Kidney (tissue), 13 donors: ENCODE measurements at regions not wholly inside any gene's neighbourhood (a gene's known extent, or its start where the extent isn't known, plus 50 kb on each side); places are given as distances from the start of the nearest gene placed in this dataset.

Experiments
- DNase-seq, 5 donors: peaks; one replicate each; pipeline ENCODE4 v3.0.0-alpha.2; 2013 to 2020
- FAIRE-seq: peaks from 2 replicates; lab custom pipeline; 2012; peaks lifted over from hg19 to GRCh38; lab: Jason Lieb, UNC
- H3K27ac ChIP-seq, 2 donors: one replicate each; pipeline ENCODE4 v1.7.0; 2013; ENCODE audit warnings: low read depth in 2 of 2, low read length in 2 of 2, inconsistent platforms in 1 of 2
- H3K27me3 ChIP-seq: one replicate; pipeline ENCODE4 v1.7.1; 2013; ENCODE audit warnings: low read length, inconsistent platforms; ENCODE audit not compliant: control insufficient read depth, insufficient read depth
- H3K36me3 ChIP-seq, 3 donors: one replicate each; pipeline versions ENCODE4 v1.7.0 to v1.7.1; 2013; ENCODE audit warnings: low read length in 3 of 3, control low read depth in 1 of 3, inconsistent platforms in 1 of 3; ENCODE audit not compliant: insufficient read depth in 3 of 3, control insufficient read depth in 2 of 3
- H3K4me1 ChIP-seq, 3 donors: one replicate each; pipeline versions ENCODE4 v1.7.0 to v1.7.1; 2013; ENCODE audit warnings: low read length in 3 of 3, inconsistent platforms in 1 of 3, low read depth in 1 of 3; ENCODE audit not compliant: control insufficient read depth in 2 of 3, insufficient read depth in 2 of 3
- H3K4me3 ChIP-seq, 3 donors: one replicate each; pipeline versions ENCODE4 v1.7.0 to v1.8.1; 2013; ENCODE audit warnings: low read length in 3 of 3, control low read depth in 1 of 3, inconsistent platforms in 1 of 3
- H3K9ac ChIP-seq, 3 donors: one replicate each; pipeline versions ENCODE4 v1.7.0 to v1.7.1; 2013; ENCODE audit warnings: low read length in 3 of 3, control low read depth in 1 of 3, inconsistent platforms in 1 of 3
- H3K9me3 ChIP-seq, 3 donors: one replicate each; pipeline versions ENCODE4 v1.7.0 to v1.7.1; 2013; ENCODE audit warnings: low read length in 3 of 3, control low read depth in 1 of 3, inconsistent platforms in 1 of 3; ENCODE audit not compliant: control insufficient read depth in 2 of 3, insufficient read depth in 1 of 3
- CTCF ChIP-seq: IDR thresholded peaks from 3 replicates; pipeline ENCODE4 v1.5.1; 2012; ENCODE audit warnings: mild to moderate bottlenecking, moderate library complexity, borderline replicate concordance; ENCODE audit not compliant: insufficient read depth; ENCODE audit errors: extremely low read depth
- intact Hi-C: fragments of 100-400 bp; cut with DNase I; formaldehyde crosslinking; loops from one replicate; pipeline ENCODE4 v1.11.1; 2022
- donor health status: control.
- donor health status: control.
- donor health status: control.
- donor health status: control.
- donor health status: control.
- donor health status: DM: yes; HTN: yes; CAD: no.
- donor health status: Normal renal cell carcinoma (clear cell type).

DNA sequence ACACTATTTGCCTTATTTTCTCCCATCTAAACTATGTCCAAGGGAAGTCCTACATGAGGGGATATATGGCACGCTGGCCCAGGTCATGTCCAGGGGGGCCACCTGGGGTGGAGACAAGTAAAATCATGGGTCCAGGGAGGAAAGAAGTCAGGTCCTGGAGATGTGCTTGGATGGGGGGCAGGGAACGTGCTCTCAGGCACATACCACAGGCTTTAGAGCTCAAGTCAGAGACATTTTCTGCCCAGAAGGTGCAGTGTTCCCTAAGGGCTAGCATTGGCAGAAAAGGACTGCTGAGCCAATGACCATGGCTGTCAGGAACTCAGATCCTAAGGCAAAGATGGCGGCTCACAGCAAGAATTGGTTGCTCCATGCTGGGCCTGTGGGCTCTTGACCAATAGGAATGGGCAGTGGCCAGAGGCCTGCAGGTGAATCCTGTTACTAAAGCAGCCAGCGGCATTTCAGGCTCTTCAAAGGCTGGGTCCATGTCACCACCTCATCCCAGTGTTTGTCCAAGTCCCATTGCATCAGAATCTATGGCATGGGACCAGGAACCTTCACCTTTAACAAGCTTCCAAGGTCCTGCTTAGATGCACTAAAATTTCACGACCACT is 175.0 kb downstream of the RPLP1 start:
- FAIRE-seq: no peak
- no peak for DNase-seq
- intact Hi-C loops: no loop called here

DNA sequence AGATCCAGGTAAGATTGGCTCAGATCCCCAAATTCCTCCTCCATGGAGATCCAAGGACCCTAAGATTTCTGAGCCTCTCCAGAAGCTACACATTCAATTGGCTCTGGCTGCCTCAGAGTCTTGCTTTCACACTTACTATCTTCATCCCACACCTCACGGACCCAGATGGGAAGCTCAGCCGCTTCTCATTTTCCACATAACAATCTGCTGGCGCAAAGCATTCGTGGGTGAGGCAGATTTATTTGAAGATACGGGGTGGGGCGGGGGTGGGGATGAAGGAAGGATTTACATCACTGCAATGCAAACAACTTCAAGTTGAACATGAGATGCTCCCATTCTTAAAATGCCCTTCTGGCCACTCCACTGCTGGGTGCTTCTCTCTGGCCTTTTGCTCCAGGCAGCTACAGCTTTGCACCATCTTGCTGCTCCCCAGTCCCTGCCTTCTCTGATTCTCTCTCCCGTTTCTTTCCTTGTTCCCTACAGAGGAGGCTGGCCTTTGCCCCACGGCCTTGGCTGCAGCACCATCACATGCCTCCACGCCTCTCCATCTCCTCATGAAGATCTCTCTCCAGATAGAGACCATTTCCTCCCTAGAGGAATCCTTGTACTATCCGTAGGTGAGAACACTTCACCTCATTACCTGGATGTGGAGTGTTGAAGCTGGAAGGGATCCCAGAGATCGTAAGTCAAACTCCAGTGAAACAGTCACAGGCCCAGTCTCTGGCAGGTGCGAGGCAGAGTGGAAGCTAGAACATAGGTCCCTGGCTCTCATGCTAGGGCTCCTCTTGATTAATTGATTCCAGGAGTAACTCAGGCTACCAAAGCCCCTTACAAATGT is 175.9 kb downstream of the RPLP1 start:
- FAIRE-seq (no peak), DNase-seq (no peak)
- H3K27me3 ChIP-seq: no peaks in the 10 kb centered on the region
- intact Hi-C loops: no loop called here
- H3K4me1 ChIP-seq: peaks cover 0 to 8% (median 0%) of the 10 kb centered on the region in 3 donors
- no peak overlapping the region for H3K9ac ChIP-seq
- no peak overlapping the region for H3K4me3 ChIP-seq
- TF ChIP-seq CTCF: no peak
- no peaks in the 10 kb centered on the region for H3K9me3 ChIP-seq
- no peaks in the 10 kb centered on the region for H3K36me3 ChIP-seq
- no peak overlapping the region for H3K27ac ChIP-seq

More for the DNA sequence above, 175.0 kb downstream of the RPLP1 start:
- no peaks in the 10 kb centered on the region for H3K9me3 ChIP-seq
- H3K27me3 ChIP-seq: no peaks in the 10 kb centered on the region
- no peaks in the 10 kb centered on the region for H3K36me3 ChIP-seq
- H3K4me1 ChIP-seq: peaks cover 0 to 8% (median 0%) of the 10 kb centered on the region in 3 donors
- no peak overlapping the region for H3K9ac ChIP-seq
- no peak for TF ChIP-seq CTCF
- H3K4me3 ChIP-seq: no peak overlapping the region
- H3K27ac ChIP-seq: no peak overlapping the region

DNA sequence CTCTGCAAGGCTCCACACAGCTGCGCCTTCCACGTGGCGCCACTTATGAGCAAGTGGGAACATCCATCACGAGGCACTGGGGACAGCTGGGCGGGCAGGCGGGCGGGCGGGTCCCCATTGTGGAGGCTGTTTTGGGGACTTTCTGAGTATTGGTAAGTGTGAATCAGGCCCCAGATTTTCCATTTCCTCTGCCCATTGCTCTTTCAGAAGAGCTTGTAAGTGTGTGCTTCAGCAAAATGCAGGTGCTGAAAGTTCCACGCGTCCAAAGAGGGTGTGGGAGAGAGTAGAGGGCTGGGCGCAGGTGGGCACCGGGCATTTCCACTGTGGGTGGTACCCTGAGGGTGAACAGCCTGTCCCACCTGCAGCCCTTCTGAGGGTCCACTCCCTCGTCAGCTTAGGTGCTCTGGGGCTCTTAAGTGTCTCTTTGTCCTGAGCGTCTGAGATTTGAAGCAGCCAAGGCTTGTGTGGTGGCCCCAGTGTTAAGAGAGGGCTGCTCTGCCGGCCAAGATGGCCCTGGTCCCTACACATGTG is 177.1 kb downstream of the RPLP1 start:
- H3K27ac ChIP-seq: no peak overlapping the region
- intact Hi-C loops: no loop called here
- H3K4me3 ChIP-seq: no peak overlapping the region
- H3K27me3 ChIP-seq: no peaks in the 10 kb centered on the region
- no peak for TF ChIP-seq CTCF
- no peaks in the 10 kb centered on the region for H3K36me3 ChIP-seq
- no peaks in the 10 kb centered on the region for H3K9me3 ChIP-seq
- no peak overlapping the region for H3K9ac ChIP-seq
- H3K4me1 ChIP-seq: peaks cover 0 to 8% (median 0%) of the 10 kb centered on the region in 3 donors
- no peak for DNase-seq
- no peak for FAIRE-seq
